HG03025 (cell line): ENCODE measurements at regions not wholly inside any gene's neighbourhood (a gene's known extent, or its start where the extent isn't known, plus 50 kb on each side); places are given as distances from the start of the nearest gene placed in this dataset.
"Not testable (repeated sequence)": the region's sequence is repeated elsewhere in the genome, so short reads cannot be mapped to it uniquely, and the experiment has no call there.

Source experiments
- ATAC-seq: cut with Tn5 transposase; IDR thresholded peaks from one replicate; pipeline ENCODE4 v1.9.1; 2021; ENCODE audit warnings: mild to moderate bottlenecking, moderate library complexity; ENCODE audit not compliant: unreplicated experiment, low FRiP score

DNA sequence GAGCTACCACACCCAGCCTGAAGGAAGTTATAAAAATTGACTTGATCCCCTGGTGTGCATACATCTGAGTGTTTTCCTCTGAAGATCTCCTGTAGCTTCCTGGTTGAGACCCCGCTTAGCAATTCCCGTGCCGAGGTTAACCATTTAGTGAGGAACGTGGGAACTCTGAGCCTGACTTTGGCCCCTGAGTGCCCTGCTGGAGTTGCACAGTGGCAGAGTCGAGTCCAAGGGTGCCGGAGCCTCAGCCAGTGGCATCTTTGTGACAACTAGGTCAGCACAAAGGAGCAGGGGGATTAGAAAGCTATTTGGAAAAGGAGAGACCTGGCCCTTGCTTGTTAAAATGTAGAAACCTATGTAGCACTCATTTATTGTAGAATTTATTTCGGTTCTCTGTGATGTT is 561.2 kb upstream of the SALL3 start:
- no peak for ATAC-seq

DNA sequence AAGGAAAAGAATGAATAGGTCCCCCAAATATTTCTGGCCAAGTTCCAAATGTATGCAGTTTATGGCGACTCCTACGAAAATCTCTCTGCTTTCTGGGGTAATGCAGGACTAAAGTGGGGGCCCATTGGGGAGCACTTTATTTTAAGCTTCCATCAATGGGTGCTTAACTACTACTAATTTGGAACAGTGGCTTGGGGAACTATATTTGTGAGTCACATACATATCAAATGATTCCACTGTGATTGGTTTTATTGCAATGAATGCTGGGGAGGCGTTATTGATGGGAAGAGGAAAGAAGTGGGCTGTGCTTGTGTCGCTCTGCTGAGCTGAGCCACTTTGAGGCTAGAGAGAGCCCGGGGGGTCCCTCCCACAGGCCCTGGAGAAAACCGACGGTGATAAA is 560.4 kb upstream of the SALL3 start:
- ATAC-seq, result no peak

DNA sequence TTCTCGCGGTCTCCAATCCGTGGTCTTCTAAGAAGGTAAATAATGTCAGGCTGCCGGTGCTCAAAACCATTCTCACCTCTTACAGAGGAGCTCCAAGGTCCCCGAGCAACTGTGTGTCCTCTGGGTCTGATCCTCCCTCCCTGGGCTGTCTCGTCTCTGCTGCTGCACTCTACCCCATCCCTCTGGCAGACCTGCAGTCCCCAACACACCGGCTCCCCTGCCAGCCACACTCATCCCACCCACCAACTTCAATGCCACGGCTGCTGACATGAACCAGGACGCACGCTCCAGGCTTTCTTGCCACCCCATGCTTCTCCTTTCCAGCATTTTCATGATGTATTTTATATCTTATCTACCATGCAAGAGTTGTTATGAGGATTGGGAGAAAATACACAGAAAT is 559.5 kb upstream of the SALL3 start:
- no peak for ATAC-seq

DNA sequence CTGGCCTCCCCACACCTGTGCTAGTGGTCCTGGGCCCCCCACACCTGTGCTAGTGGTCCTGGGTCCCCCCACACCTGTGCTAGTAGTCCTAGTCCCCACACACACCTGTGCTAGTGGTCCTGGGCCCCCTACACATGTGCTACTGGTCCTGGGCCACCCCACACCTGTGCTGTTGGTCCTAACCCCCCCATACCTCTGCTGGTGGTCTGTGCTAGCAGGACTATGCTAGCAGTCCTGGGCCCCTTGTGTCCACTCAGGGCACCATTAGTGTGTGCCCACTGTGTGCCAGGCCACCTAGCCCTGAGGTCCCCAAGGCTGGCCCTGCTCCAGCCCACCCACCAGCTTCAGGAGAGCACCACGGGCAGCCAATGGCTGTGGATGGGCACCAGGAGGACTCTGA is 558.2 kb upstream of the SALL3 start:
- no peak for ATAC-seq

DNA sequence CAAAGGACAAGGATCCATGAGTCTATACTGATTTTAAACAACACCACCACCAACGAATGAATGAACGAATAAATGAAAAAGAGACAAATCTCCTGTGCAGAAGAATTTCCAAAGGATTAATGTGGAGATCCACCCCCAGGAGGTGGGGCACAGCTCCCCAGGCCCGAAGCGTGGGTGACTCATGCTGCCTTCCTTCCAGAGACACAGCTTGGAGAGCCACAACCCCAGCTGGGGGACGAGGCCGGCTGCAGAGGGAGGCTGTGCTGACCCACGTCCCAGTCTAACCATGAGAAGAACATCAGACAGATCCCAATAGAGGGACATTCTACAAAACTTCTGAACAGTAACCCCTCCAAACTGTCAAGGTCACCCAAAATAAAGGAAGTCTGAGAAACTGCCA is 557.3 kb upstream of the SALL3 start:
- ATAC-seq, result no peak

DNA sequence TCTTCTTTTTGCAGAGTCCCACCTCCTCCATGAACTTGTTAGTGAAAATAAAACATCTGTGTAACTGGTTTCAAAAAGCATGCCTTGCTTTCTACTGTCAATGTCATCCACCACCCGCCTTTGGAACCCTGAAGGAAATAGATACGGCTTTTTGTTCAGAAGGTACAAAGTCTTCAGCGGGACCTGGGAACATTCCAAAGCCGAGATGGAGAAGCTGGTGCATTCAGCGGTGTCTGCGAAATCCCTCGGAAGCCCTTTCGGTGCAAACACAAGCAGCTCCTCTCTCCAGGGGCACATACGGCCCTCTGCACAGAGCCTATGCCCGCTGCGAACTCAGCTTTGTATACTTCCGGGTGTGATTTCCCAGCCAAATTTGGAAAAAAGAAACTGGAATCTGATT is 555.8 kb upstream of the SALL3 start:
- no peak for ATAC-seq

DNA sequence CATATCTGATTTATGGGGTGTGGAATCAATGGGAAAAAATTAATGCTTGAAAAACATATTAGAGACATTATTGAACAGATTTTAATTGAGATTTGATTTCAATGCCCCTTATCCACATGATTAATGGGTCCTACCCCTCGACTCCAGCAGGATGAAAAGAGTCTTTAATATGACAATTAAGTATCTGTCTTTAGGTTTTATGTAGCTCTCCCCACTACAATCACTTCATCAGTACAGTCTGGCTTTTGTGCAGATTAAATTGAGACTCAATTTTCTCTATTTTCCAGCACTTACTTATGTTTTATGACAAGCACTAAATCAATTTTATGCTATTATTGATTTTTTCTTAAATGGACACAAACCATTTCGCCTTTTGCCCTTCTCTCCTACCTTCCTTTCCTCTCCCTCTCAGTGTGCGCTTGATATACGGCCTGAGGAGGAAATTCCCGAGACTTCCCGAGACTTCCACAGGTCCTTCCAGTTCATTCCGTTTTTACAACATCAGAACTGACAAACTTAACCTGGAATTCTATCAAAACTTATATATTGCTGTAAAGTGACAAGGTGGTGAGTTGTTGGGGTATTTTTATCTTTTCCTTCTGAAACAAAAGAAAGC is 555.1 kb upstream of the SALL3 start:
- no peak for ATAC-seq

DNA sequence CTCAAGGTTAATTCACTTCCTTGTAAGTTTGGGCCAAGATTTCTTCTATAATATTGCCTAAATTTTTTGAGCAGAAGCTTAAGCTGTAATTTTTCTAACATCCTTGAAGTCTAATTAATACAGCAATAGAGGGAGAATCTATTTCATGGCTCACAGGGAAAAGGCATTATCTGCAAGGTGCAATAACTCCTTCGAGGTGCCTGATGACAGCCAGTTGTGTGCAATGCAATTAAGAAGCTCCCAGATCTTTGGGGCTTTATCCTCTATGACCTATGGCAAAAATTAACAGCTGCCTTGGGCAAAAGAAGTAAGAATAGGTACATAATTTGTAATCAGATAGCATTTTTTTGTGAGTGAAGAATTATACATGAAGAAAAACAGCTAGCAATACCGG is 554.6 kb upstream of the SALL3 start:
- no peak for ATAC-seq

DNA sequence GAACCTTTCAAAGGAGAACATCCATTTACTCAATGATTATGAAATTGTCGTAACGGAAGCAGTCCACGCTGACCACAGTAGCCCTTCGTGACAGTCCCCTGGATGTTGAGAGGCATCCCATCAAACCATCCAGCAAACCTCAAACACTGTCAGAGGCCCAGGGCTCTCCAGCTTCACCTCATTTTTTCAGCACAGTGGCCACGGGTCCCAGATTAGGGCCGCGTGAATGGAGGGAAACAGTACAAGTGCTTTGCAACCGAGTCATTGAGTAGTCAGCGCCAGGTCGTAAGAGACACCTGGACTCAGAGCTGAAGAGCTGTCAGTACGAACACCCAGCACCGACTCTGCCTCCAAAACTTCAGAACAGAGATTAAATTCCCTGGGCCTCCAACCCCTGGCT is 552.5 kb upstream of the SALL3 start:
- ATAC-seq, result no peak

DNA sequence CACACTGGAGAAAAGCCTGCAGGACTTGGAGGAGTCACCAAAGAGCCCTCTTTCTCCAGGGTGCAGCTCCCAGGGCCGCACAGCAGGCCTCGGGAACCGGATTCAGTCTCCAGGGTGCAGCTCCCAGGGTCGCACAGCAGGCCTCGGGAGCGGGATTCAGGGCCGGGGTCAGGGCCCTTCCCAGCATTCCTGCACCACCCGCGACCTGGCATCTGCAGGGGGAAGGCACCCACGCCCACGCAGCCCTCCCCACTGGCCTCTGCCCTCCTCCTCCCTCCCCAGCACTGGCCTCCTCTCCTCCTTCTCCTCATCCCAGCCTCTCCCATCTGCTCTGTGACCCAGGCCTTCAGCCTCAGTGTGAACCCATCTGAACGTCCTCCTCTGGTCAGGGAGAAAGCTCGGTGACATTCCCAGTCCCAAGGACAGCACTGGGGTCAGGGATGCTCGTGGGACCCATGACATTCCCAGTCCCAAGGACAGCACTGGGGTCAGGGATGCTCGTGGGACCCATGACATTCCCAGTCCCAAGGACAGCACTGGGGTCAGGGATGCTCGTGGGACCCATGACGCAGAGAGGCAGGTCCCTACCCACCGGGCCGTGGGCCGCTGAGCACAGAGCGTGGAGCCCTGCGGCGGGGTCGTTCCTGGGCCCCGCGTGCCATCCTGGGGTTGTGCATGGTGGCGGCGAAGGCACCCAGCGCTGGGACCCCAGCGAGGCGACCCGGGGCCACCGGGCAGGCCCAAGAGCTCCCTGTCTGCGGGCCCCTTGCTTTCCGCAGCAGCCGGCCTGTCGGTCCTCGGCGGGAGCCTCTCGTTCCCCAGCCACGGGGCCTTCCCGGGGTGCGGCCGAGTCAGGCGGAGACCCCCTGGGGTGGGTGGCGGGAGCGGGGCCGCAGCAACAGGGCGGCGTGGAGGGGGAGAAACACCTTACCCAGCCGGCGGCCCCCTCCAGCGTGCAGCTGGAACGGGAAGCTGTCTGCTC is 550.2 kb upstream of the SALL3 start:
- no peak for ATAC-seq

DNA sequence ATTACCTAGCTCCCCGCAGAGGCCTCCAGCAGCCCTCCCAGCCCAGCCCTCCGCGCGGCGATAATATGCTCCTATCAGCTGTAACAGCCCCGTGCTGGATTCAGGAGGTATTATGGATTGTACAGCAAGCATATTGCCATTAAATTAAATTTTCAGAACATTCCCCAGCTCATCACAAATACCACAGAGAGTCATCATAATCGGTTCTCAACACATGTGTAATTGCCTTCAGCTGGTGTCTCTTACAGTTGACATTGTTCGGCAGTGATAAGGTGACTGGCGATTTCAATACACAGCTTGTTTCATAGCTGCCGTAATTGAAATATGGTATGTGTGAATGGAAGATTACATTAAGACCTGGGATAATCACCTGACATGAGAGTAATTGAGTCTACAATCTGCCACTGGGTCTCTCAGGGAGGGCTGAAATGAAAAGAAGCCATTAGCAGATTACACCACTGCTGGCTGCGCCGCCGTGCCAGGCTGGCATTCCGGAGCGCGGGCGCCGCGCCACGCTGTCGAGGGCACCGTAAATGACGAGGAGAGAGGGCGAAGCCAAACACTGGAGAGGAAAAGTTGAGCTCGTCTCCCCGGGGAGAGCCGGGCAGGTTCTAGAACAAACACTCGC is 549.4 kb upstream of the SALL3 start:
- ATAC-seq, result no peak

DNA sequence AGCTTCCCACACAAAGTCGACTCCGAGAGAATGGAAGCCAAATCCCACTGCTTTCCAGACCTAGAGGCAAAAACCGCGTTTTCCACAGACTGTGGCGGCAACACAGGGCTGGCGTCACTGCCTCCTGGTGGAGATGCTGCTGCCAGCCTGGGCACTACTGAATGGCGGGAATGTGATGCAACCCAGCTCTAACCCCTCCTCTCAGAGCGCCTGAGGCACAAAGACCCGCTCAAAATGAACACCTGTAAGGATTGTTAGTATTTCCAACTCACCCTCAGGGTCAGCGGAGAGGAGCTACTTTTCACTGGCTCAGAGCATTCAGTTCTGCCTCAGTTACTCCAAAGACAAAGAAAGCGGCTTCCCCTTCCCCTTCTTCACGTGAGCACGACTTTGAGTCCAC is 548.0 kb upstream of the SALL3 start:
- ATAC-seq, result no peak

DNA sequence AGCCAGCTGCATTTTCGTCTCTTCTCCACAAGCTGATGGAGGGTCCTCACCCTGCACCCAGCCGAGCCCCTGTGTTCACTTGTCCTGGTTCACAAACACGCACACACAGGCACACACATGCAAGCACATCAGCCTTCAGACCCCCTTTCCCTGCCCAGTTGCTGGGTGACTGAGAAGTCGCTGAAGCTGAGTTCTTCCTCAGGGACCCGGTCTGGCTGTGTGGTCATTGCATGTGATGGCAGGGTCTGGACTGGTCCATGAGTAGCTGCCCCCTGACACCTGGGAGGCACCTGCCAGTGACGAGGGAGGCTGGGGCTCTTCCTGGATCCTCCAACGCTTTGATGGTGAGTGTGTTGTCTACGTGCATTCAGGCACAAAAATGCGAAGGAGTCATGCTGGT is 546.1 kb upstream of the SALL3 start:
- ATAC-seq, result no peak

DNA sequence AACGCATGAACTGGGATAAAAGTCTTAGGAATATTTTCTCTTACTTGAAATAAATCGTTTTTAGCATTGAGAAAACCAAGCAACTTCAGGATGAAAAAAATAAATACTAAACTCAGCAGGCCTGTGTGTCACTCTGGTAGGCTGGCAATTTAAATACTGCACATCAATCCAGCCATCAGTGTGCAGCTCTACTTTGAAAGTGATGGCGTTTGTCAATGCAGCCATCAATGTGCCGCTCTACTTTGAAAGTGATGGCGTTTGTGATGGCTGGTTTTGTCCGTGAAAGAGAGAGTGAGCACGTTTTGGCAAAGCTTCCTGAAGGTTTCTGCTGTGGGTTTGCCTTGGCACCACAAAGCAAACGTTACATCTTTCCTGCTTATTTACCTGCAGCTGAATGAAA is 543.5 kb upstream of the SALL3 start:
- ATAC-seq, result no peak

DNA sequence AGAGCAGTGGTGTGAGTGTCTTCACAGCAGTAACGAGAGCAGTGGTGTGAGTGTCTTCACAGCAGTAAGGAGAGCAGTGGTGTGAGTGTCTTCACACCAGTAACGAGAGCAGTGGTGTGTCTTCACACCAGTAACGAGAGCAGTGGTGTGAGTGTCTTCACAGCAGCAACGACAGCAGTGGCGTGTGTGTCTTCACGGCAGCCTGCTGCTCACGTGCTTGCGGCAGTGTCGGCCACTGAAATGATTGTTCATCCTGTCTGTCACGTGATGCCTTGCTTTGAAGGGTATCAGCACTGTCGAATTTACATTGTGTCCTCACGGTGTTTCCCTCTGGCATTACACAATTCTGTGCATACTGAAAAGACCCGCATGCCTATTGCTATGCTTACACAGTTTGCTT is 541.4 kb upstream of the SALL3 start:
- not testable (repeated sequence) for ATAC-seq

DNA sequence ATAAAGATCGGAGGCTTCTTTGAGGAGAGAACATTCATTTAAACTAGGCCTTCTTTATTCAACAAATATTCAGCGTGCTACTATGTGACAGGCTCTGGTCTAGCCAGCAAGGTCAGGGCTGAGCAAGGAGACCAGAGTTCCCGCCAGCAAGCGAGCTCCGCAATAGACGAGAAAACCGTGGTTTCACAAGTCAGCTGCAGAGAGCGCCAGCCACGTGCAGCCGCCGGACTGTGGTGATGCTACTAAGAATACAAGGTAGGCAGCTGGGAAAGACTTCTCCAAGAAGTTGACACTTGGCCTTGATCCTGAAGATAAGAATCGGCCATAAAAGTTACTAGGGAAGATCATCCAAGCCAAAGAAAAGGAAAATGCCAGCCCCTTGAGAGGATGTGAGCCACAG is 533.7 kb upstream of the SALL3 start:
- no peak for ATAC-seq

DNA sequence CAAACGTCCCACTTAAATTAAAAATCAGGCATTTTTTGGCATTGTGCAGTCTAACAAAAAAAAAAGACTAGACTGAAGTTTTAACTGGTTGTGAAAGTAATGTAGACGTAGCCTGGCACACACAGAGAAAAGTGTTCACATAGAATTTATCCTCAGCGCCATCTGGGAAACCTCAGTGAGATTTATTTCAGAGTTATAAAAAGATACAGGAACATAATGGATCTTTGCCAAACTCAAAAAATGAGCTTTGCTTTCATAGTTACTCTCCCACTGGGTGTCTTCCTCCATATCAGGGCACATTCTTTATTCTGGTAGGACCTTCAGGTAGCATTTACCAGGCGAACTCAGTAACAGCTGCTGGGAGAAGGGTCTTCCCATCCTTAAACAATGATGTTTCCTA is 532.4 kb upstream of the SALL3 start:
- ATAC-seq, result no peak

DNA sequence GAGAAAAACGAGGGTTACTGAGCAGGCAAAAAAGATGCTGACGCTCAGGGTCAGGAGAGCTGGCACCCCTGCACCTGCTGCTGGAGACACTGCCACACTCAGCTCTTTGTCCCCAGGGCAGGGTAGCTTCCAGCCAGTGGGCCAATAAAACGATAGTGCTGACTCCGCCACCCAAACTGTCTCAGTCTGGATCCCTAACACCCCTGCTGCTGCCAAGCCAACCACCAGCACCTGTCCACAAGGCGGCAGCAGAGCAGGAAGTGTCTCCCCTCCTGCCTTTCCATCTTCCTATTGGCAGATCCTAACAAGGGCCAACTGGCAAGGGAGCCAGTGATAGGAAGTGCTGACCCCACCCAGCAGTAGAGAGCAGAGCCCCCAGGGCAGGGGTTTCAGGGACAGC is 531.5 kb upstream of the SALL3 start:
- ATAC-seq, result no peak

DNA sequence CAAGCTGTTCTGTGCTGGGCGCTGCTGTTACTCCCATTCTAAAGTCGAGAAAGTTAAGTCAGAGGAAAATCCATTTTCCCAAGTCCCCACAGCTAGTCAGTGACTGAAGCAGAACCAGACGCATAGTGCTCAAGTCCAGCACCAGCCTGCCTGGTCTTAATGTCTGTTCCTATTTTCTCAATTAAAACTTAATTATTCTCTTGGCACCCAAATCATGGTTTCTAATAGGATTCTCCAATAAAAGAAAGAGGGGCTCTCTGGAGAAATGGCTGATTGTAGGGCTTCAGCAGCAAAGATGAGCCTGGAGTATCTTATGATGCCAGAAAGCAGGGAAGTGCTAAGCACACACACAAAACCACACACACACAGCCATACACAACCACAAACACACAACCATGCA is 531.0 kb upstream of the SALL3 start:
- ATAC-seq, result no peak

DNA sequence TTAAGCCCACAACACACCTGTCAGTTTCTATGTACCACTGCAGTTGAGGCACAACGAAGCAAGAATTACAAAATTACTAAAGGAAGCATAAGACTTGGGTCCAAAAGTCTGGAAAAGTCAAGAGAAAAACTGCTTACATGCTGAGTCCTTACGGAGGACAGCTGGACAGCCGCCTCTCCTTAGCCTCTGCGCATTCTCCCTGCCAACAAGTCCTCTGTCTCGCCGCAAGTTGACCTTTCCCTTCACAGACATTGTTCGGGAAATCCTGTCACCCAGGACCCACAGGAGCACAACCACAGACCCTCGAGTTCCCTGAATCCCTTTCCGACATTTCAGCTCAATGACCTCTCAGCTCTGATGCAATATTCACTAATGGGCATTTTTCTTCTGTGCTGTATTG is 525.4 kb upstream of the SALL3 start:
- no peak for ATAC-seq

DNA sequence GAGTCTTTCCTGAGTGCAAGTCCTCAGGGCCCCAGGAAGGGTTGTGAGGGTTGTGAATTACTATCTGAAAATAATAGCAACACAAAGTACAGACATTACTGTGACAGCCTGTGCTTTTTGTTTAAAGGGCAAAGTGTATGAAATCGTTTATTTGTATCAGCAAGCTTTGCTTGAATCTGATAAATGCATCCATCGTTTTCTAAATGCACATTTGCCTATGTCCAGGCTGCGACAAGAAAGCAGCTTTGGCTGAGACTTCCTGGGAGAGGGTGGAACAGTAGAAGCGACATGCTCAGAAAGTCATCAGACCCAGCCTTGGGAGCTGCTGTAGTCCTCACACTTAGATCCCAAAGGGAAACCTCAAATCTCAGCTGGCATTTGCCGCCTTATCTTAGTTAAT is 524.2 kb upstream of the SALL3 start:
- no peak for ATAC-seq

DNA sequence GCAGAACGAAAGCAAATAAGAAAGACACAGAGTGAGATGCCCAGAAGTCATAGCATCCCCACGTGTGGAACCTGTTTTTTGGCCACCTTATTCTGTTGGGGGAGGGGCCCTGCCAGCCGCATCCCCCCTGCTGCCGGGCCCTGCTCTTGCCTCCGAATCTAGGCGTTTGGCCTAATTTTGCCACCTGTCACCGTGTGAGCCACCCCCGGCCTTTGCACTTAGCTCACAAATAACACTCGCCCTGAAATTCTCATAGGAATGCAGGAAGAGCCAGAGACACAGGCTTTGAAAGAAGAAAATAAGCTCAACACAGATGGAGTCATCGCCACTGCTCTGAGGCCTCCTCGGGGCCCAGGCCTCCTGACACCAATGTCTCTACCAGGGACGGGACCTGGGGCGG is 522.6 kb upstream of the SALL3 start:
- ATAC-seq, result no peak
